PC-9 (cell line): ENCODE measurements at regions not wholly inside any gene's neighbourhood (a gene's known extent, or its start where the extent isn't known, plus 50 kb on each side); places are given as distances from the start of the nearest gene placed in this dataset.

Experiments used
- CTCF ChIP-seq: fragments of 200-600 bp; sonication (generic); conservative IDR thresholded peaks from 2 replicates; pipeline ENCODE4 v1.6.1; 2017; ENCODE audit warnings: mixed run types, antibody characterized with exemption, mild to moderate bottlenecking, moderate library complexity
- EZH2 ChIP-seq: fragments of 200-600 bp; sonication (generic); IDR thresholded peaks from 2 replicates; pipeline ENCODE4 v1.8.0; 2017; ENCODE audit warnings: antibody characterized with exemption, low read depth

- TF ChIP-seq CTCF, result no peak
- no peak for TF ChIP-seq EZH2
These were observed 919.1 kb downstream of the TBC1D22A start for GRCh38 chr22:47681411-47682165.
